ENCODE measurements at regions not wholly inside any gene's neighbourhood (a gene's known extent, or its start where the extent isn't known, plus 50 kb on each side); places are given as distances from the start of the nearest gene placed in this dataset.
"Not testable (repeated sequence)": the region's sequence is repeated elsewhere in the genome, so short reads cannot be mapped to it uniquely, and the experiment has no call there.

DNA sequence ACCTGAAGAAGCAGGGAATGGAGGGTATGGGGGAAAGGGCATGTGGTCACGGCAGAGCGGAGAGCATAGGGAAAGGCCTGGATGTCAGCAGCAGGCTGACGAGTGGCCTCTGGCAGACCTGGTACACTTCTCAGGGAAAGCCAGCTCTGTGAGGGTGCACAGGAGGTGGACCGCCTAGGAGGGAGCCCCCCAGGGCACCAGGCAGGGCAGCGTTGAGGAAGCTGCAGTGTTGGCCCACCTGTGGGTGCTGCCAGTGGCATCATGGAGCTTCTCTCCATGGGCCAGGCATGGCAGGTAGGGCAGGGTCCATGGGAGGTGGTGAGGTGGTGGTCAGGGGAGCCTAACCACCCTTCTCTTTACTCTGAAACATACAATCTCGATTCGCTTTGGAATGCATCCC is 143.0 kb upstream of the PITX1 start:
- DNase-seq: no peak

DNA sequence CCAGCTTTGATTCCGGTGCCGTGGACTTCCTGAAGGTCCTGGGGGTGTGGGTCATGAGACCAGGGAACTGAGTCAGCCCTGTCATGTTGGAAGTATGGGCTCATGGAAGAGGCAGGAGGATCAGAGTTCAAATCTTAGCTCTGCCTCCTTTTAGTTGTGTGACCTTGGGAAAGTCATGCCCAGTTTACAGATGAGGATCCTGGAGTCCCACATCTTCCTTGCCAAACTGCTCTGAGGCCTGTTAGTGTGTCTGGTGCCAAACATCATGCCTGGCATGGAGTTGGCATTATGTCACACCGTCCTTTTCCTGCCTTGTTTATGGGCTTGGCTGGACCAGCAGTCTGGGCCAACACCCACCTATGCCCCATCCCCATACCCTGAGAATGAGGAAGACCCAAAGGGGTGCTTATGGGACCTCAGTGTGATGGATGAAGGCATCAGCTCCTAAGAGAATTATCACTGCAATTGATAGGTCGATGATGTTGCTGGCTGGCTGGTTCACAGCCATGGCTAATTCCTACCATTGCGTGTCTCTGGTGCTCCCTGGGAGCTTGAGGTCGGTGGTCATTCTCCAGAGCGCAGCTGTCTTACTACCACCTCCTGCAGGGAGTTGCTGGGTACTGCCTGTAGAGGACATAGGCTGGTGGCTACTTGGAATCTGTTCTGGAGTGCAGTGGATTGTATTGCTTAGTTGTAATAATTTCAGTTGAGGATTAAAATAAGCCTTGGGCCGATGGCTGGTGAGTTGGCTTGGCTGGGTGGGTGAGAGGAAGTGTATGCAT is 140.5 kb upstream of the PITX1 start:
- DNase-seq: no peak

DNA sequence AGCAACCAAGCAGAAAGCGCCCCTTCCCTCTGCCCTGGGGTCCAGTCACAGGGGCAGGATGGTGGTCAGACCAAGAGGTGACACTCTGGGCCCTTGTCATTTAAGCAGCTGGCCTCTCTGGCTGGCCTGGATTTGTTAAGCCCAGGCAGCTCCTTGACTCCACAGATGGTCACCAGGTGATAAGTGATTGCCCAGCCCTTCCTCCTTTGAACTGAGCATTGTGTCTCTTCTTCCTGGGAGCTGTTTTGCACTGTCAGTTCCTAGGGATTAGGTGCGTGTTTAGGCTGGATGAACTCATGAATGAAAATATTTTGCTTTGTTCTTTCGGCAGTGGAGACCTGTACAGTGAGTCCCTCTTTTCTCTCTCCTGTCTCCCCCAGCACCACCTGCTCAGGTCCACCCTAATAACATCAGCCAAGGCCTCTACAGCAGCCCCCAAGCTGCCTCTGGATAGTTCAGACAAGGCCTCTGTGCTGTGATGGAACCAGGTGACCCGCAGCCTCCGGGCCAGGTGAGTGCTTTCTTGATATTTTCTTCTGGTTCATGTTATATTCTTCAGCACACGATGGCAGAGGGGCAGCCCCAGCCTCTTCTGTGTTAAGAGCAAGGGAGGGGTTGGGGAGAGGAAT is 139.7 kb upstream of the PITX1 start:
- DNase-seq: no peak

DNA sequence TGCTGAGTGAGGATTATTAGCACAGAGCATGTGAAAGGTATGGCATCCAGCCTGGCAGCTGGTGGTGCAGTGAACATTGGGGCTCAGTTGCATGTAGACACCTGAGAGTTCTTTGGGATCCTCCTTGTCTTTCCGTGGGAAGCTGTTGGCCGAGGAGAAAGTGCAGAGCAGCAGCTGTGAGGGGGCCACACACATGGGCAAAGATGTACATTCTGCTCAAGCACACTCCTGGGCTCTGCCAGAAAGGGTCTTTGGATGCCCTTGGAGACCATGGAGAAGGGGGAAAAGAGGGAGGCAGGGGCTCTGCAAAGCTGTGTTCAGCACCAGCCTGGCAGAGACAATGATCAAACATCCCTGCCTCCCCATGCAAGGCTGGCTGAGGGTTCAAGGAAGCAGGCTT is 138.7 kb upstream of the PITX1 start:
- no peak for DNase-seq

DNA sequence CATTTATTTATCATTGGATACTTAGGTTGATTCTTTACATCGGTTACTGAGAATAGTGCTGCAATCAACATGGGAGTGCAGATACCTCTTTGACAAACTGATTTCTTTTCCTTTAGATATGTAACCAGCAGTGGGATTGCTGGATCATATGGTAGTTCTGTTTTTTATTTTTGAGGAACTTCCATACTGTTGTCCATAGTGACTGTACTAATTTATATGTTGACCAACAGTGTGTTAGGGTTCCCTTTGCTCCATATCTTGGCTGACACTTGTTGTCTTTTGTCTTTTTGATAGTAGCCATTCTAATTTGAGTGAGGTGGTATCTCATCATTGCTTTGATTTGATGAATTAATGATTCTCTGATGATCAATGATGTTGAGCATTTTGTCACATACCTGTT is 137.3 kb upstream of the PITX1 start:
- no peak for DNase-seq

DNA sequence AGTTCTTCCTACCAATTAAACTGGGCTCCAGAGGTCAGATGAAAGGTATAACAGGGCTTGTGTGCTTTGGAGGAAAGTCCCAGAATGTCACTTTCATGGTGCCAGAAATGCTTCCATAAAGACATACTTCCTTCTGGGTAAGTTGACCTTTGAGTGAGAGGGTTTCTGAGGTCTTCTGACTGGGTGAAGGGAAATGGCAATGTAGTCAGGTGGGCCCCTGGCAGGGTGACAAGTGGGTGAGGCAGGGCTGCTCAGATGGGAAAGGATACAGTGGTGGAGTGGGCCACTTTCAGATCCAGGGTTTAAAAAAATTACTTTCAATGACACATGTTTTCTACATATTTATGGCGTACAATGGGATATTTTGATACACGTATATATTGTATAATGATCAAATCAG is 136.5 kb upstream of the PITX1 start:
- DNase-seq: no peak

DNA sequence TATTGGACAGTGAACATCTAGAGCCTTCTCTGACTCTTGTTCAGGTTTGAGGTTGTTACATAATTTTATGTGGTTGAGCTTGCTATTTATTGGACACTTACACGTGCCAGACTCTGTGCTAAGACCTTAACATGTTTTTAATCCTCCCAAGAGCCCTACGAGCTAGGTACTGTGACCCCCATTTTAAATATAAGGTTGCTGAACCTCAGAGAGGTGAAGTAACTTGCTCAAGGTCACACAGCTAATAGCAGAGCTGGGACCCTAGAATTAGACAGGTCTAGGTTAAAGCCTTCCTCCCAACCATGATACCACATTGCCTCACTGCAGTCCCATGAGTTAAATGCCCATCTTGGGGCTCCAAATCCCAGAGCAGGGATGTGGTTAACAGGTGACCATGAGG is 135.7 kb upstream of the PITX1 start:
- DNase-seq: no peak

DNA sequence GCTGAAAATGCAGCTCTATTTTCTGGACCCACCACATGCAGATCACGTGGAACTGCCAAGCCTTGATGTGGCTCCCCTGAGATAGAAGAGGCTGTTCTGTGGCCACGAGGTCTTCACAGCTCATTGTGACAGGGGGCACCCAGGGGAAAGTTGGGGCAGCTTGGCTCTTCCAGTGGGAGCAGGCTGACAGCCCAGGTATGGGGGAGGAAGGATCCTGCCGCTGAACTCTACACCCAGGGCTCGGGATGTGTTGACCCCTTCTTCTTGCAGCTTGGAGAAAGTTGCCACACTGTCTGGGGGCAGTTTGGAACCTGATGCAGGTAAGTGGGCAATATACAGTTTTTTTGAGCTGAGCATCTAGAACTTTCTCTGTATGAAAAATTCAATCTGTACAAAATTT is 133.6 kb upstream of the PITX1 start:
- DNase-seq: no peak

DNA sequence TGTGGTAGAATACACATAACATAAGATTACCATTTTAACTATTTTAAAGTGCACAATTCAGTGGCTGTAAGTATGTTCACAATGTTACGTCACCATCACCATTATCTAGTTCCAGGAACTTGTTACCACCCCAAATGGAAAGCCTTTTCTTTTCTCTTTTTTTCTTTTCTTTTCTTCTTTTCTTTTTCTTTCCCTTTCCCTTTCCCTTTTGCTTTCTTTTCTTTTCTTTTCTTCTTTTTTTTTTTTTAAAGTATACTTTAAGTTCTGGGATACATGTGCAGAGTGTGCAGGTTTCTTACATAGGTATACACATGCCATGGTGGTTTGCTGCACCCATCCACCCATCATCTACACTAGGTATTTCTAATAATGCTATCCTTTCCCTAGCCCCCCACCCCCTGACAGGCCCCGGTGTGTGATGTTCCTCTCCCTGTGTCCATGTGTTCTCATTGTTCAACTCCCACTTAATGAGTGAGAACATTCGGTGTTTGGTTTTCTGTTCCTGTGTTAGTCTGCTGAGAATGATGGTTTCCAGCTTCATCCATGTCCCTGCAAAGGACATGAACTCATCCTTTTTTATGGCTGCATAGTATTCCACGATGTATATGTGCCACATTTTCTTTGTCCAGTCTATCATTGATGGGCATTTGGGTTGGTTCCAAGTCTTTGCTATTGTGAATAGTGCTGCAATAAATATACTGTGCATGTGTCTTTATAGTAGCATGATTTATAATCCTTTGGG is 131.0 kb upstream of the PITX1 start:
- not testable (repeated sequence) for DNase-seq

DNA sequence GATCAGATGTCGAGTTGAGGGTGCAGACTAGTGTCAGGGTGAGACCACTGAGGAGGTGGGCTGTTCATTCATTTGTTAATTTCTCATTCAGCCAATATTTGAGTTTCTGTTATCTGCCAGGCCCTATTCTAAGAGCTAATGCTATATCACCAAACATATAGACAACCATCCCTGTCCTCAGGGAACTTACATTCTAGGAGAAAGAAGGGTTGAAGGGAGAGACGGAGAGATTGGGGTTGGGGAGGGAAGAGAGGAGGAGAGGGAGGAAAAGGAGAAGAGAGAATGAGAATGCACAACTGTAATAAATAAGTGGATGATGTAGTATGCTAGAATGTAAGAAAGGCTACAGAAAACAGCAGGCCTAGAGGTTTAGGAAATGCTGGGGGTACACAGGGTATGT is 129.9 kb upstream of the PITX1 start:
- DNase-seq: no peak

DNA sequence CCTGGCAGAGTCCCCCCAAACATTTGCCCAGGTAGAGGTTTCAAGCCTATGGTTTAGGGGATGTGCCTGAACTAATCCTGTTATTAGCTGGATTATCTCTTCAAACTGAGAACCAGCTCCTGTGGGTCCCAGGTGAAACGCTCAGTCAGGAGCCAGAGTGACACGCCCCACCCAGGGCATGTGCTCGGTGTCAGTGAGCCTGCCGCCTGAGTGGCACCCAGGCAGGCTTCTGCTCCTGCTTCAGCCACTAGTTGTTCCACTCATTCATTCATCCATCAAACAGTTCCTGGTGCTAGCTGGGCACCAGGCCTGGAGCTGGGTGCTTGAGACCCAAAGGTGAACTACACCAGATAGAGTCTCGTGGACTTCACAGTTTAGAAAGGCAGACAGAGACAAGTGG is 129.4 kb upstream of the PITX1 start:
- DNase-seq: no peak

DNA sequence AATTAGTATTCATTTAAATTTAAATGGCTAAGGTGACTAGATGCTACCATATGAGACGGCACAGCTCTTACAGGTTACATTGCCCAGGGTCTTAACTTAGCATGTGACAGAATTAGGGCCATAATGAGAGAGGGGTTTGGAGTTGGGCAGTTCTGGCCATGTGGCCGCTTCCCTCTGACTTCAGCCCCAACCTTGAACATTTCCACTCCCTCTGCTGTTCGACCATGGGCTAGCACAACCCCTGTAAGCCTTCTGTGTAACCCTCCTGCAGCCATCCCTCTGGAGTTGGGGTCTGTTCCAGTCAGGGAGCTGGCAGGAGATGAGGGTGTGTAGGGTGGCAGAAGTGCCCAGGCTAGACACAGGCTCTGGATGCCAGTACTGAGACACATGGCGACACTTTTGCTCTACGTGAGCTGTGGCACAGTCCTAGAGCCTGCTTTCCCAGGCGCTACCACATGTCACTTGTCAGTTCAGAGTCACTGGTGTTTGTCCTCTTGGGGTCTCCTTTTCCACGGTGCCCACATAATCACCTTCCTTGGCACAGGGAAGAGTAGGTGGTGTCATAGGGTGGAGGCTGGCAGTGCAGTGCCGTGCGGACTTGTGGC is 128.7 kb upstream of the PITX1 start:
- no peak for DNase-seq

DNA sequence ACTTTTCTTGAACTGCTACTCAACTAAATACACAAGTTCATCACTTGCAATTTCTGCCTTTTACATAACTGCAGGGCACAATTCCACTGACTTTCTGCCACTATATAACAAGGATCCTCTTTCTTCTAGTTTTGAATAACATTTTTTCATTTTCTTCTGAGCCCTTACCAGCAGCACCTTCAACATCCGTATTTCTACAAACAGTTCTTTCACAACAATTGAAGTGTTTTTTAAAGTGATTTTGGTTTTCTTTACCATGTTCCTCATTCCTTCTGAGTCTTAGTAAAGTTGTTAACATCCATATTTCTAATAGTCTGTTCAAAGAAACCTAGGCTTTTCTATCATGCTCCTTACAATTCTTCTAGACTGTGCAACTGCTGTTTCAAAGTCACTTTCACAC is 127.2 kb upstream of the PITX1 start:
- DNase-seq: no peak

DNA sequence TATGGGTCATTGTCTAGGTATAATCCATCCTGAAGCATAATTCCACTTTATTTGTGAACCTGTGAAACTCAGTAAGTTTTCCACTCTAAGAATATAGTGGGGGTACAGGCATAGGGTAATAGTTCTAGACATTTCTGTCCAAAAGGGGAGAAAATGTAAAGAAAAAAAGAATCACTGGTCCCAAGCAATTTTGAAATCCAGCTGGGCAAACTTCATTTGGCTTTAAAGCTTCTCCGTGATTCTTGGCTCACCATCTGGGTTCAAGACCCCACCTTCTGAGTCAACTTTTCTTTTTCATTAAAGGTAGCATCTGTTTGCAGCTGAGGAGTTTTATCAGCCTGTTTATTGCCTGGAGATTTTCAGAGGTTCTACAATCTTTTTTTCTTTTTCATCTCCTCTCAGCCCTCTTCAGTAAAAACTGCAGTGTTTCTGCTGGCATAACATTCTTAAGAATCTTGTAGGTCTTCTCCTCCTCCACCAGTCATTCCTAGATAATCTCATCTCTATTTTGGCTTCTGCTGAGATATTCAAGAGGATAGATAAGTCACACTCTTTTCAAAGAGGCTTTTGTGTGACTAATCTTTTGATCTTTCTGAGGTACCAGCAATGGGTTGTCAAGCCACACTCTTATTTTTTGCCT is 126.1 kb upstream of the PITX1 start:
- no peak for DNase-seq

DNA sequence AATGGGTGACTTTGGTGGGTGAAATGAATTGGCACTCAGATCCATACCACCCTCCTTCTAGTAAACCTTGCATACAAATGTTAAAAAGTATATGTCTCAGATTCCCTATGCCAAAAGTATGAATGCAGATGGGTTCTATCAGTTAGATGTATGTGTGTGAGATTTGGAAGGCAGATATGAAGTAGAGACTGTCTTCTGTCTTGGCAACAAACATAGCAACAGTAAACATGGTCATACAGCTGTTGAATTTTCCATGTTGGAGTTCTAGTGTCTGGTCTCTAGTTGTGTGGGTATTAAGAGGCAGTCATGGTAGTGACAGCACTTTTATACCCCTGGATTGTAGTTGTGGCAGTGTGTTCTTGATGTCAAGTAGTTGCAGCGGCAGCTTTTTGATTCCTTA is 125.6 kb upstream of the PITX1 start:
- DNase-seq: no peak

DNA sequence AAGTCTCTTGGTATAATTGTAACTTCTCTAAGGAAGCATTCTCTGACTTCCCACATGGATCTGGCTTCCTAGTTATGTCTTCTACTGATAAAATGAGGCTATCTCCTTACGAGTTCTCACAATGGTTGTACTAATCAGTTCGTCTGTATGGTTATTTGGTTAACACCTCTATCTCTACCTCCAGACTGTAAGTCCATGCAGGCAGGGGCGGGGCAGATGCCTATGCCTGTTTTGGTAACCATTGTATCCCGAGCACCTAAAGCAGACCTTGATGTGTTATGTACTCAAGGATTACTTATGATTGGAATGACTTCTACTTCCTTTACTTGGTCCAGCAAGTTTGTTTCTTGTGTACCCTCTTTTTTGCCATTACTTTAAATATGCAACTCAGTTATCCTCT is 125.0 kb upstream of the PITX1 start:
- DNase-seq: no peak

DNA sequence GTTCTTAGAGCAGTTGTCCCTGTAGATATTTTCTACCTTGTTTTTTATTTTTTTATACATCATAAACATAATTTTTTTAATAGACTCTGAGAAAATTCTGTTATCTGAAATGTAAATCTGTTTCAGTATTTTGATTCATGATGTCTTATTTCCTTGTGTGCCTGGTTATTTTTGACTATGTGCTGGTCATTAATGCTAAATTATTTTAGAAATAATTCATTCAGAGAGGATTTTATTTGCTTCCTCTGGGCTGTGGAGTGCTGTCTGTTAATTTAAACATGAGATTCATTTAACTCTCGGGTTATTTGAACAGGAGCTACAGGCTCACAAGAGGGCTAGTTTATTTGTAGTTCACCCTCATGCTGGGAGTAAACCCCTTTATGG is 124.3 kb upstream of the PITX1 start:
- no peak for DNase-seq

DNA sequence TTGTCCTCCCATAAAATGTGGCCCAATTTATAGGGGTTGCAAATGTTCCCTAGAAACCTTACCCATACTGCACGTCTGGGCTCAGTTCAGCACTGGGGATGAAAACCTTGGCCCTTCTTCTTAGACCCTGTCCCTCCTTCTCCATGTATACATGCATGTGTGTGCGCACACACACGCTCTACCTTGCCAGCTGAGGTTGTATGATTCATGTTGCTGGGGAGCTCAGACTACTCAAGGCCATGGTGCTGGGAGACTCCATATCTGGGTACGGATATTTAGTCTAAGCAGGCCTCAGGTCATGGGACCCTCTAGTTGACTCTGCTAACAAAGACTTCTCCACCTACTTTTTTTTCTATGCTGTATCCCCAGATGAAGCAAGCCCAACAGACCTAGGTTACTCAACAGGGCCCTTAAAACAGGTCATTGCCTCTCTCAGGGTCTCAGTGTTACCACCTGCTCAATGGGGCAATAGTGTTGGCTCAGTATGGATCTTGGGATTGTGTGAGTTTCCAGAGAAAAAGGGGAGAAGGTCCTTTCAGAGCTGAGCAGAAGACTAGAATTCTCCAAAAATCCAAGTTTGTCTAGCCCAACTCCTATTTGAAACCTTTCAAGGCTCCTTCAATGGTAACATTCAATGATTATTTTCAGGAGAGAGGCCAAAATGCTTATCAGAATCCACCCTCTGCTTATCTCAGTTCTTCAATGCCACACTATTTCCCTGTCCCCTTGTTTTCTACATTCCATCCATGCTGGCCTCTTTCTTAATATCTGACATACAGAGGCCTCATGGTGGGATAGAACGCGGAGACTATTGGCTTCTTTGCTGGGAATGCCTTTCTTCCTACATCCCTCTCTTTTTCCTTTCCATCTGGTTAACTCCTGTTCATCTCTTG is 123.6 kb upstream of the PITX1 start:
- DNase-seq: no peak

DNA sequence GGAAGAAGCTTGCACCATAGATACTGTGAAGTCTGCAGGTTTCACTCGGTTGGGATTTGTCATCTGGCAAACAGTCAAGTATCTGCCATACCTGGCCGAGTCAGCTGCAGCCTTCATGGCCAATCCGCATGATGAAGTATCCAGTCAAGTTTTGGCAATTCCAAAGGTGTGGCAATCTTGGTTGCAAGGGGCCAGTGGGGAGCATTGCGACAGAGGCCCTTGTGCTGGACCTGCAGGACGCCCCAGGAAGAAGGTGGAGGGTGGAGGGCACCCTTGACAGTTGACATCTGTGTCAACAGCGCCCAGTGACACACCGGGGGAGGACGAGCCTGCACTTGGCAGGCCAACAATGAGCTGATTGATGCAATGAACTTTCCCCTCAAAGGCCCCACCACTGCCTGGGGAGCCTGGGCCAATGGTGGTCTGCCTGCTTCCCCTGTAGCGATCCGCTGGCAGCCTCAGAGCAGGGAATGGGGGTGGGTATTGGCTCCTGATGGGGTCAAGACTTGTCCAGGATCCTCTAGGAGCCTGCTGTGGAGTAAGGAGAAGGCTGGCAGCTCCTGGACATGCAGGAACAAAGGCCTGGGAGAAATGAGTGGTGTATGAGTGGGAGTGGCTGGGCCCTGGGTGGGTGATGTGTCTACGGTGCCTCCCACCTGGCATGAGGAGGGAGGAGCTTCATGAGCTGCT is 122.8 kb upstream of the PITX1 start:
- DNase-seq: no peak

DNA sequence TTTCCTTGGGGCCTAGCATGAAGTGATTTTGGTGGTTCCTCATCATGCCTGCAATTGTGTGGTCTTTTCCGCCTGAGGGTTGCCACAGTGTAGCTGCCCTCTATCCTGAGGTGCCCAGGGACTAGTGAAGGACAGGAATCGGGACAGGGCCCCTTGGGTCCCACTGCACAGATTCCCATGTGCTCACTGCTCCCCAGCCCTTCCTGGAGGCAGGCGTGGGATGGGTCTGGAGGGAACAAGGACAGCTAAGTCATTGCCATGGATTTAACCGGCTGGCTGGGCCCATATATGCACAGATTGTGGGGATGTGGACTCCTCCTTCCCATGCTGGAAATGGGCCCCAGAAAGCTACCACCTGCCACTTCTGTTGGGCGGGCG is 122.3 kb upstream of the PITX1 start:
- DNase-seq: no peak

DNA sequence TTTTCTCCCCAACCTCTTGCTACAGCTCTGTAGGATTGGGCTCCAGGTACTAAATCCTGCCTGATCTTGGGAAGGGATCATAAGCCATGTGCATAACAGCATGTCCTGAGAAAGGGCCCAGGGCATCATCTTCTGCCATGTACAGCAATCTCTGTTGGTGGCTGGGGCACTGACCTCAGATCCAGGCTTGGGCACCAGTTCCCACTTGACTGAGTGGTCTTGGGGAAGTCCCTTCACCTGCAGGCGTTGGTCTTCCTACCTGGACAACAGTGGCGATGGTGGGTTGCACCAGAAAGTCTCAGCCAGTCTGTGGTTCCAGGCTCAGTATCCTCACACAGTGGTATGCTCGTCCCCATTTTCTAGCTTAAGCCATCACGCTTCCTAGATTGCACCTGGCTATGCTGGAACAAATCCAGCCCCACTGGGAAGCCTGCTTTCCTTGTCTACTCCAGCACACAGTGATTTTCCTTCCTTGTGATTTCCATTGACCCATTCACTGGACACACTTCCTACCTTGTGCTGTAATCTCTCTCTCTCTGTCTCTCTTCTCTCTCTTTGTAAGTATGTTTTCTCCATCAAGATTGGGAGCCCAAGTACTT is 121.7 kb upstream of the PITX1 start:
- no peak for DNase-seq

Data from NCI-H446 (cell line).